ENCODE measurements at regions not wholly inside any gene's neighbourhood (a gene's known extent, or its start where the extent isn't known, plus 50 kb on each side); places are given as distances from the start of the nearest gene placed in this dataset.

GRCh38 chr20:57002066-57002570 is 264.3 kb downstream of the BMP7 start:
- TF ChIP-seq ZFX (IDR thresholded peaks at IDR 0.05), result no peak
- TF ChIP-seq CTCF (conservative IDR thresholded peaks at IDR 0.05), result no peak
- no peak overlapping the region for H3K27ac ChIP-seq

- TF ChIP-seq ZFX (IDR thresholded peaks at IDR 0.05) (no peak), CTCF (conservative IDR thresholded peaks at IDR 0.05) (no peak)
- H3K27ac ChIP-seq, result no peak overlapping the region
Measured at GRCh38 chr20:57003012-57003411, 263.4 kb downstream of the BMP7 start.

GRCh38 chr20:57004416-57004815 is 262.0 kb downstream of the BMP7 start:
- H3K27ac ChIP-seq, result no peak overlapping the region
- TF ChIP-seq ZFX (IDR thresholded peaks at IDR 0.05), result no peak
- TF ChIP-seq CTCF (conservative IDR thresholded peaks at IDR 0.05), result no peak

- TF ChIP-seq ZFX (IDR thresholded peaks at IDR 0.05), result no peak
- no peak for TF ChIP-seq CTCF (conservative IDR thresholded peaks at IDR 0.05)
- no peak overlapping the region for H3K27ac ChIP-seq
Measured at GRCh38 chr20:57004951-57005933, 261.2 kb downstream of the BMP7 start.

GRCh38 chr20:57006411-57007170 is 259.9 kb downstream of the BMP7 start:
- TF ChIP-seq CTCF (conservative IDR thresholded peaks at IDR 0.05) (no peak), ZFX (IDR thresholded peaks at IDR 0.05) (no peak)
- no peak overlapping the region for H3K27ac ChIP-seq

- H3K27ac ChIP-seq, result no peak overlapping the region
- TF ChIP-seq CTCF (conservative IDR thresholded peaks at IDR 0.05) (no peak), ZFX (IDR thresholded peaks at IDR 0.05) (no peak)
Measured at GRCh38 chr20:57007171-57007540, 259.3 kb downstream of the BMP7 start.

GRCh38 chr20:57008217-57008616 is 258.2 kb downstream of the BMP7 start:
- H3K27ac ChIP-seq, result no peak overlapping the region

More at GRCh38 chr20:57008217-57008616, 258.2 kb downstream of the BMP7 start:
- TF ChIP-seq ZFX (IDR thresholded peaks at IDR 0.05) (no peak), CTCF (conservative IDR thresholded peaks at IDR 0.05) (no peak)
